Inferior parietal cortex (tissue), 1 donor: ENCODE measurements at regions not wholly inside any gene's neighbourhood (a gene's known extent, or its start where the extent isn't known, plus 50 kb on each side); places are given as distances from the start of the nearest gene placed in this dataset.

Experiments
- DNase-seq: peaks from one replicate; pipeline ENCODE4 v3.0.0-alpha.2; 2016; ENCODE audit errors: extremely low spot score

DNA sequence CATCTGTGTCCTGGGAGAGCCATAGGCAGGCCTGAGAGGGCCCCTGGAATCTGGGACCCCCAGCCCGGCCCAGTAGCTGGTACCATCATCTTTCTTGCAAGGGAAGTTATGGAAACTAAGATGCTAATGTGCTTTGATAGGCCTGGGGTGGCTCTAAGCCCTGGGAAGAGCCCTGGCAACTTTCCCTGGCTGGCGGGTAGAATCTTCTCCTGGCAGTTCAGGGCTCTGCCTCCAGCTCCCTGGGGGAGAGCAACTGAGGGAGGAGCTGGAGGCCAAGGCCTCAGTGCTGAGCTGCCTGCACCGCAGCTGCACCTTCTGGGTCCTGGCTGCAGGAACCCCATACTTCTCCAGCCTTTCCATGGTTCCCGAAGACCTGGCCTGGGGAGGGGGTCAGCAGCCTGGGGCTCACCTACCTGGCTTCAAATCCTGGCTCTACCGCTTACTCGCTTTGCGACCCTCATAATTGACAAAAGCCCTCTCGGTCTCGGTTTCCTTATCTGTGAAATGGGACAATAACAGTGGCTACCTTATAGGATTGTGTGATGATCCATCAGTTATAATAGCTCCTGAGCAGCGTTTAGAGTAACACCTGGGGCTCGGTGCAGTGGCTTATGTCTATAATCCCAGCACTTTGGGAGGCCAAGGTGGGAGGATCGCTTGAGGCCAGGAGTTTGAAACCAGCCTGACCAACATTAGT lies 333.7 kb downstream of the SEC14L1 start:
- DNase-seq = no peak

DNA sequence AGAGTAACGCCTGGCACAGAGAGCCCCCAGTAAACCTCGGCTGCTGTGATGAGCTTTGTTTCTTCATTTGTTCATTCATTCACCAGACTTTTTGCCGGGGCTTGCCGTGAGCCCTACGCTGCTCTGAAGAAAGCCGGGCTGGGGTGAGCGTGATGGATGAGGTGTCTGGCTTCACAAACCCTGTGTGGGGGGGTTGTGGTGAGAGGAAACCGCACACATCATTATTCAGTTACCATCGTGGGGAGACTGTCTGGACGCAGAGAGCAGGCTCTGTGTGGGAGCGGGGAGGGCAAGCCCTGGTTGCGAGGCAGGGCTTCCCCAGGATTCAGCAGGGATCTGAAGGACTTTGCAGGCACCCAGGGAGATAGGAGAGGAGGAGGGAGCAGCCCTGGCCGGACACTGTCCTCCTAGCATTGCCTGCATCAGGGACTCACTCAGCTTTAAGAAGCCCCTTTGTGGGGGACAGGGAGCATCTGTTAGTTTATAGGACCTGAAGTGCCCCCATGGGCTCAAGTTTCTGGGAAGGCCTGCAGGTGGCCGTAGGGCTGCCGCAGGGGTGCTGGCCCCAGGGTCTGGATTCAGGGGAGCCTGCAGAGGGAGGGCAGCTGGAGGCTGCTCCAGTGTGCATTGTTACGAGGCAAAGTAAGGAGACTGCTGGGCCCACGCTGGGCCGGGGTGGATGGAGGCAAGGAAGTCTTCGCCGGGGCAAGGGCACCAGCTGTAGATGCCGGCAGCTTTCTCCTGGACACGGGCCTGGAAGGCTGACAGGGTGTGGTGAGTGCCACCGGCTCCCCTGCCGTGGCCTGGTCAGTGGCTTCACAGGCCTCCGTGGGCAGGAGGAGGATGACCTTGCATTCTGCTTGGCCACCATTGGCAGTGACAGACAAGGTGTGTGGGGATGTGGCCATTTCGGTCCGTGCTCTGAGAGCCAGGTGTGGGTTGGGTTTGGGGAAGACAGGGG lies 334.5 kb downstream of the SEC14L1 start:
- no peak for DNase-seq

DNA sequence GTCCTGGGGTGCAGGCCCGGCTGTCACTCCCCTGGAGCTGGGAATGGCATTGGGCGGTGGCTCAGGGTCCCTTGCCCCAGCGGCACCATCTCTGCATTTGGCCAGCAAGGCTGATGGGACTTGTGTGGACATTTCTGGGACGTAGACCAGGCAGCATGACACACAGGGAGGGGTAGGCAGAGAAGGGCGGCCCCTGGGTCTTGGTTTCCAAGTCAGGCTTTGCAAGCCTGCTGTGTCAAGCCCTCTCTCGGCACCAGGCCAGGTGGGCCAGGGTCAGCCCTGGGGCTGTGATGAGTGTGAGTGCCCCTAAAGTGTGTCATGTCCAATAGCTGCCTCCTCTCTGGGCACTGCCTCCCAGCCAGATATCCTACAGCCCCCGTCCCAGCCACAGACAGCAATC lies 335.2 kb downstream of the SEC14L1 start:
- no peak for DNase-seq

DNA sequence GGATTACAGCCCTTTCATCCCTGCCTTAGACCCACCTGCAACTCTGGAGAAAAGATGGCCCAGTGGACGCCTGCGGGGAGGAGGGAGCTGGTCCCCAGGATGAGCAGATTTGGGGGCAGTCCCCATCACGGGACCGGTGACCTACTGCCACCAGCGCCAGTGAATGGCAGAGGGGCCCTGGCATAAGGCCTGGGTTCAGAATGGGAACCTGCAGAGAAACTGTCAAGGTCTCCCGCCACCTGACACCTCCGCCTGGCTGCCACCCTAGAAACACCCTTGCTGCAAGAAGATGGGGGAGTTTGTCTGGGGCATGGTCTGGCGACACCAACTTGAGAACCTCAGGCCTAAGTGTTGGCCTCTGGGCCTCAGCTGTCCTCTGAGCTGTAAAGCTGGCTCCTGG lies 335.7 kb downstream of the SEC14L1 start:
- DNase-seq = no peak

DNA sequence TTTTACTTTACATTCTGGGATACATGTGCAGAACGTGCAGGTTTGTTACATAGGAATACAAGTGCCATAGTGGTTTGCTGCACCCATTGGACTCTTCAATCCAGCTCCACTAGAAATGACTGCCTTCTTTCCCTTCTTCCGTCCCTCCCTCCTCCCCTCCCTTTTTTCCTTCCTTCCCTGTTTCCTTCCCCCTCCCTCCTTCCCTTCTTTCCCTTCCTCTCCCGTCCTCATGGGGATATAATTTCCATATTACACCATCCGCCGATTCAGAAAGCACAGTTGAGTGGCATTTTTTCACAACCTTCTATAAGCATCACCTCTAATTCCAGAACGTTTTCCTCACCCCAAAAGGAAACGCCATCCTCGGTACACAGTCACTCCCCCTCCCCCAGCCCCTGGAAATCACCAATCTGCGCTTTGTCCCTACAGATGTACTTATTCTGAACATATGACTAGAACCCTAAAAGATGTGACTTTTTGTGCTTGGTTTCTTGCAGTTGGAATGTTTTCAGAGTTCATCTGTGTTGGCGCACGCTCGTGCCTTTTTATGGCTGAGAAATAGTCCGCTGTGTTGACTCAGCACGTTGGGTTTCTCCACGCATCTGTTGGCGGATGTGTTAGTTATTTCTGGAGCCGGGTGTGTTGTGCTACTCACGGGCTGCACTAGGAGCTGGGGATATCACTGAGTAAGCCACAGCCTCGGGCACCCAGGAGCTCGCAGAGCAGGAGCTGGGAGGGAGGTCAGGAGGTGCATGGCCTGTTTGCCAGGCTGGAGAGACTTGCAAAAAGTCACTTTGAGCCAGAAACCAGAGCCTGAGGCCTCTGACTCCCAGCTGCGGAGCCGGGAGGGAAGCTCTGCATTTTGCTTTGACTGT lies 336.4 kb downstream of the SEC14L1 start:
- peak; percentile 55 for DNase-seq

DNA sequence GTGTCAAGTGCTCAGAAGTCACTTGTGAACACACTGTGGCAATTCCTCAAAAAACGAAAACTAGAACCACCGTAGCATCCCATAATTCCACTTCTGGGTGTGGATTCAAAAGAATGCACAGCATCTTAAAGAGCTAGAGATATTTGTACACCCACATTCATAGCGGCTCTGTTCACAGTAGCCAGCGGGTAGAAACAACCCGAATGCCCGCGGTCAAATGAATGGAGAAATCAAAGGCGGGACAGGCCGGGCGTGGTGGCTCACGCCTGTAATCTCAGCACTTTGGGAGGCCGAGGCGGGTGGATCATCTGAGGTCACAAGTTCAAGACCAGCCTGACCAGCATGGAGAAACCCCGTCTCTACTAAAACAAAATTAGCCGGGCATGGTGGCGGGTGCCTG lies 337.5 kb downstream of the SEC14L1 start:
- no peak for DNase-seq

DNA sequence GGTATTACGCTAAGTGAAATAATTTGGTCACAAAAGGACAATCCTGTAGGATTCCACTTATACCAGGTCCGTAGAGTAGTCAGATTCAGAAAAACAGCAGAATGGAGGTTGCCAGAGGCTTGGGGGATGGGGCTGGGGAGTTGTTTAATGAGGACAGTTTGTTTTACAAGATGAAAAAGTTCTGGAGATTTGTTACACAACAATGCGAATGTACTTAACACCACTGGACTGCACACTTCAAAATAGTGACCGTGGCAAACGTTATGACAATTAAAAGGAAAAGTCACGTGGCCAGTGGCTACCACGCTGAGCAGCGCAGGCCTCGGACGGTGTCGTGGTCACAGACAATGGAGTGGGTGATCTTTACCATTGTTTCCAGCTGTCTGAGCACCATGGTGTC lies 338.1 kb downstream of the SEC14L1 start:
- DNase-seq = no peak

DNA sequence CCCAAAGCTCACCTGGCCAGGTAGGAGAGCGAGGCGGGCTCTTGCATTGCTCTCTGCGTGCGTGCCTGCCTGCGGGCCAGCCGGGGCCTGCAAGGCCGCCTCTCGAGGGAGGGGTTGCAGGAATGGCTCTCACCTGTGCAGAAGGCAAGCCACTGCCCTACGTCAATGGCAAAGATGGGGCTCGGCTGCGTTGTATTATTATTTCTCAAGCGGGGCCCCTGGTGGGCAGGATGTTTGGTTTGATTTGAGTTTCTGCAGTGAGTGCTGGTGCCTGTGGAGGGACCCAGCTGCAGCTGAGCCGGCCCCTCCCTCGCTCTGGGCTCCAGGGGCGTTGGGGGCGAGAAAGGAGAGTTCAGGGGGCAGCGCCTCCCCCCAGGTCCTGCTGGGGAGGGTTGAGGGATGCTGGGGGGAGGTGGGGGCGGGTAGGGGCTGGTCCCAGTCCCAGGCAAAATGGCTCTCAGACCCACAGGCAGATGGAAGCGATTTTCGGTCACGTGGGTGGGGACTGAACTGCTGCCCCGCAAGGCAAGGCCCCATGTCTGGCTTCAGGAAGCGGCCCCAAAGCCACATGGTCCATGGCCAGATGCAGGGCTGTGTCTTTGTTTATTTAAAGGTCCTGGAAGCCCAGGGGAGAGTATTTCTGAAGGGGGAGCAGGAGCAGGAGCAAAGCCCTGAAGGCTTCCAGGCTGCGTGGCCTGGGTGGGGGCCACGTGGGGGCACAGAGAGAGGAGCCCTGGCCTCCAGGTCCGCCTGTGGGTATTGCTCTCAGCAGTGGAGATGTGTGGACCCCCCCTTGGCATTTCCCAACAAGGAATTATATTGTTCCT lies 338.8 kb downstream of the SEC14L1 start:
- no peak for DNase-seq

DNA sequence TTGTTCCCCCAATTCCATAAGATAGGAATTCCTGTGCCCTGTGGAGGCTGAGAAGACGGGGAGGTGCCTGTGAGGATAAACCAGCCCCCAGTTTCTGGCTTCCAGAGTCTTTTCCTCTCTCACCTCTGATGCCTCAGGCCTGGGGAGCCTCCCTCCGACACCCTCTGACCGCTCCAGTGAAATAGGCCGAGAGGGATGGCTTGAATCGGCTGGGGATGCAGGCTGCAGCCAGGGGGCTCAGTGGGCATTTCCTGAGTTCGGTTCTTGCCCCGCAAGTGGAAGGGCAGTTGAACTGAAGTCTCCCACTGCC lies 339.4 kb downstream of the SEC14L1 start:
- no peak for DNase-seq

DNA sequence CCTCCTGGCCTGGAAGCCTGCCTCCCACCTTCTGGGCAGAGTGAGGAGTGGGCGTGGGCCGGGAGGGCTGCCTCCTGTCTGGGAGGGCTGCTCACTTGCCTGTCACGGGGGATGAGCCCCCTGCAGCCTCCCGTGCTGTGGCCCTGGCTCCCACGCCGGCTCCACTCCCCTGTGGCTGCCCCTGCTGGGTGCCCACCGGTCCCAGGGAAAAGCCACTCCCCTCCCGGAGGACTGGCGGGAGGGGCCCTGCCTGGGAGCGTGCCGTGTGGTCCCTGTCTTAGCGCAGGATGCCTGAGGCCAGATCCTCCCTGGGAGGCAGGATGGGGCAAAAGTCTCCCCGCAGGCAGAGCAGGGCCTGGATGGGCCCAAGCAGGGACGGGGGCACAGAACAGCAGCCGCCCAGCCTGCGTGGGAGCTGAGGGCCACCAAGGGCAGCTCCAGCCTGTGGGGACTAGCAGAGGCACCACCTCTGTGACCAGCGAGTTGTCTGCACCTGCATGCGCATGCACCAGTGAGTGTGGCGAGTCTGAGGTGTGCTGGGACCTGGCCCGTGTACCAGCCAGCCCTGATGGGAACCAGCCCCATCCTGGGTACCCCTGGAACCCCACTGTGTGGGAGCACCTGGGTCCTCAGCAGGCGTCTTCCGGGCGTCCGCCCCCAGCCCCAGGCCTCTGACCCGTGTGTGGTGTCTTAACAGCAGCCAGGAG lies 339.9 kb downstream of the SEC14L1 start:
- no peak for DNase-seq

DNA sequence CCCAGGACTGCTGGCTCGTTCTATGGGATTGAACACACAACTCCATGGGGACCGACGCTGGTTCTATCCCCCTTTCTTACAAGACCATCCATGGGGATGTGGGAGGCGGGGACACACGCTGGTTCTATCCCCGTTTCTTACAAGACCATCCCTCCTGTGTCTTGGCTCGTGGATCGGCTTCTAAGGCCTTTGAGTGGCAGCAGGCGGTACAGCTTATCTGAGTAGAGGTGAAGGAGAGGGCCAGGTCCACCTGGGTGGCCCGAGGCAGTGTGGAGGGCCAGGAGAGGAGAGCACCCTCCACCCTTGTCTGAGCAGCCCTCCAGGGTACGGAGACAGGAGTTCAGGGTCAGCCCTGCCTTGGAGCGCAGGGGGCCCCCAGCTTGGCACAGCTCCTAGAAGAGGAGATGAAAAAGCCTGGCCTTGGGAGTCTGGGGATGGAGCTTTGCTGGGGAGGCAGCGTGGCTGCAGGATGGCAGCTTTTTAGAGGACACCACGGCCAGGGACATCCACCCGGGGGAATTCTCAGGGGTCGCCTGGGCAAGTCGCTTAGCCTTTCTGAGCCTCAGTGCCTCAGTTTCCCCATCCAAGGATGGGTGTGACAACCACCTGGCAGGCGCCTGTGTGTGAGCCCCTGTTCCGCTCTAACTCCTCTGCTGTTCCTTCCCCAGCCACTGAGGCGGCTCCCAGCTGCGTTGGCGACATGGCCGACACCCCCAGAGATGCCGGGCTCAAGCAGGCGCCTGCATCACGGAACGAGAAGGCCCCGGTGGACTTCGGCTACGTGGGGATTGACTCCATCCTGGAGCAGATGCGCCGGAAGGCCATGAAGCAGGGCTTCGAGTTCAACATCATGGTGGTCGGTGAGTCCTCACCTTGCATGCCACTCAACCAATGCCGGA lies 341.0 kb downstream of the SEC14L1 start:
- DNase-seq = no peak

DNA sequence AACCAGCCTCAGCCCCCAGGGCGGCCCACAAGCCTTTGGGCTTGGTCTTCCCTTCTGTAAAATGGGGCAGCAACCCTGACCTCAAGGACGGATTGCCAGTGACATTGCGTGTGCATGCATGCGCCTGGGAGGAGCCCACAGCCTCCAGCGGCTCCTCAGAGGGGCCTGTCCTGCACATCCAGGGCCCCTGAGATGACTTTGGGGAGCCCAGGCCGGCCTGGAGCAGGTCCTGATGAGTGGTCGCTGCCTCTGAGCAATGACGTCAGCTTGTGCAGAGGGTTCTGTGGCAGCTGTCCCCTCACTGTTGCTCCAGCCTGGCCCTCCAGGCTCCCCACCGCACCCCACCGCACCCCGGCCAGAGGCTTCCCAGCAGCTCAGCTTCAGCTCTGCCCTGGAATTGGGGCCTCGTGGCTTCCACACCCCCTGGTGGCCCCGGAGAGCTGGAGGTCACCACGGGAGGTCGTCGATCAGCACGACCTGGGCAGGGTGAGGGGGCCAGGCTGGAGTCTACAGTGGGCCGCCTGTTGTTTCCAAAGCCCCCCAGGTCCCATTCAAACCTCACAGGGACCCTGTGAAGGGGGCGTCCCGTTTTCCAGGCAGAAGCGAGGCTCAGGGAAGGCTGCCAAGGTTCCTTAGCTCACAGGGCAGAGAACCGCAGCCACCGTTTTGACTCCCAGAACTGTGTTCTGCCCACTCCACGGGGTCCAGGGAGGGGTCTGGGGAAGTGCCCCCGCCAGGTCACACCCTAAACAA lies 341.8 kb downstream of the SEC14L1 start:
- DNase-seq = no peak

DNA sequence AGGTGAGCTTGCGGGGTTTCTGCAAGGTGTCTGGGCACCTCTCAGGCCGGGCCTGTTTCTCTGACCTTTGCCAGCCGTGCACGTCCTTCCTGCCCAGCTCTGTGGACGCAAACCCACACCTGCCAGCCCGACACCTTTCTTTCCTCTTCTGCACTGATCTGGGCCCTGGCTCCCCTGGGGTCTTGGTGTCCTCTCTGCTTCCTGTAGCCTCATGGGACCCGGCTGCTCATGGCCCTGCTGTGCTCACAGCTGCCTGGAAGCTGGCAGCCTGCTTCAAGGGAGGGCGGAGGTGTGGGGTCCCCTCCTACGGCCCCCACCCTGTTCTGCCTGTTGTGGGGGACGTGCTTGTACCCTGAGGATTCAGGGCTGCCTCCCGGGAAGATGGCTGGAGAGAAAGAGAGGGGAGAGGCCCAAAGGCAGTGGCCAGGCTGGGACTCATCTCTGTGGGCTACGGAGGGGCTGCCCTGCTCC lies 342.4 kb downstream of the SEC14L1 start:
- DNase-seq = no peak

DNA sequence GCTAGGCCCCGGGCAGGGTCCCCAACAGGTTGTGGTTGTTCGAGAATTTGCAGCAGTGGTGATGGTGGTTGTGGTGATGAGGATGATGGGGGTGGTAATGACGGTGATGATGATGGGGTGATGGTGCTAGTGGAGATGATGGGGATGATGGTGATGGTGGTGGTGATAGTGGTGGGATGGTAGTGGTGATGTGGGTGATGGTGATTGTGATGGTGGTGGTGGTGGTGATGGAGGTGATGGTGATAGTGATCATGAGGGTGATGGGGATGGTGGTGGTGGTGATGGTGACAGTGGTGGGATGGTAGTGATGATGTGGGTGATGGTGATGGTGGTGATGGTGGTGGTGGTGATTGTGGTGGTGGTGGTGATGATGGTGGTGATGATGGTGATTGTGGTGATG lies 343.3 kb downstream of the SEC14L1 start:
- no peak for DNase-seq

DNA sequence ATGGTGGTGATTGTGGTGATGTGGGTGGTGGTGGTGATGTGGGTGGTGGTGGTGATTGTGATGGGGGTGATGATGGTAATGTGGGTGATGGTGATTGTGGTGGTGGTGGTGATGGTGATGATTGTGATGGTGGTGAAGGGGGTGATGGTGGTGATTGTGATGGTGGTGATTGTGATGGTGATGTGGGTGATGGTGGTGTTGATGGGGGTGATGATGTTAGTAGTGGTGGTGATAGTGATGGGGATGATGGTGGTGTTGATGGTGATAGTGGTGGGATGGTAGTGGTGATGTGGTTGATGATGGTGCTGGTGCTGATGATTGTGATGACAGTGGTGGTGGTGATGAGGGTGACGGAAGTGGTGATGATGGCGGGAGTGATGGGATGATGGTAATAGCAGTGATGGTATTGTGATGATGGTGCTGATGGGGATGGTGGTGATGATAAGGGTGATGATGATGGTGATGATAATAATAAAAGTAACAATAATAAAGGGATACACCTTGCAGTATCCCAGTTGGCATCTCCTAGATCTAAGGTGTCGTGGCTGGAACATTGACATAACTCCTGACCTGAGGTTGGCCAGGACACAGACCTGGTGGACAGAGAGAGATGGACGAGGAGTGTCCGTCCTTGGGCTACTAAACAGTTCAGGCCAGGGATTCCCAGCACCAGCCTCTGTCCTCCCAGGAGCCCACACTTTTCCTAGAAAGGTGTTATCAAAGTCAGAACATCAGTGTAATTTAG lies 344.5 kb downstream of the SEC14L1 start:
- no peak for DNase-seq

DNA sequence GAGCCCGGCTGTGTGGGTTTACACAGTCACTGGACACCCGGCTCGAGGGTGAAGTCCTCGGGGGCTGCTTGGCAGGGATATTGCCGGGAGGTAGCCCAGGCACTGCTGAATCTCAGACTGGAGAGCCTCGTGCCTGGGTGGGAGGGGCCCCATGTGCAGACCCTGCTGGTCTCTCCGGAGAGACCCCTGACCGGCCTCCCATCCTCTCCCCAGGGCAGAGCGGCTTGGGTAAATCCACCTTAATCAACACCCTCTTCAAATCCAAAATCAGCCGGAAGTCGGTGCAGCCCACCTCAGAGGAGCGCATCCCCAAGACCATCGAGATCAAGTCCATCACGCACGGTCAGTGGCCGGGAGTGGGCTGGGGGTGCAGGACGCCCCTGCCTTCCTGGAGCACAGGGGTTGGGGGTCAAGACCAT lies 346.5 kb downstream of the SEC14L1 start:
- no peak for DNase-seq

DNA sequence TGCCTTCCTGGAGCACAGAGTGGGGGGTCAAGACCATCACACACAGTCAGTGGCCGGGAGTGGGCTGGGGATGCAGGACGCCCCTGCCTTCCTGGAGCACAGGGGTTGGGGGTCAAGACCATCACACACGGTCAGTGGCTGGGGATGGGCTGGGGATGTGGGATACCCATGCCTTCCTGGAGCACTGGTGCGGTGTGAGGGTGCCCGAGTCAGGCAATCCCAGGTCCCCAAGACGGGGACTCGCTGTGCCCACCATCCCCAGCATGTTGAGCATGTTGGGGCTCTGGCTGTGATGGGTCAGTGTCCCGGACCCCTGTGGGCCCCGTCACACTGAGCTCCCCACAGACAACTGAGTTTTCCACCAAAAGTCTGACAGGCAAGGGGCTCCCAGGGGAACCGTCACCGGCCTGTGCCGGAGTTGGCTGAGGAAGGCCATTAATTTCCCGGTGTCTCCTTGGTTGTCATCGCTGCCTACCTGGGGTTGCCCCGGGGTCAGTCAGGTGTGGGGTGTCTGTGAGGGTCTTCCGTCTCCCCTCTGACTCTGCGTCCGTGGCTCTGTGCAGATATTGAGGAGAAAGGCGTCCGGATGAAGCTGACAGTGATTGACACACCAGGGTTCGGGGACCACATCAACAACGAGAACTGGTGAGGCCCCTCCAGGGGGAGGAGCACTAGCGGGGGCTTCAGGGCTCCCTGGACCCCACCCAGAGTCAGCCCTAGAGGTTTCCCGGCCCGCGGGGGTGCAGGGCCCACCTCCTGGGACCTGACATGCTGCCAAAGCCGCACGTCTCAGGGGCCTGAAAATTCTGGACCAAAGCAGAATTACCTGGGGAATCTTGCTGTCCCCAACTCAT lies 347.1 kb downstream of the SEC14L1 start:
- DNase-seq = no peak
